WTC11 (cell line): ENCODE measurements at regions not wholly inside any gene's neighbourhood (a gene's known extent, or its start where the extent isn't known, plus 50 kb on each side); places are given as distances from the start of the nearest gene placed in this dataset.

ENCODE experiments used
- ATAC-seq: fragments of 200-7000 bp; cut with Tn5 transposase; 2 replicates; pipeline ENCODE4 v1.10.0; 2021; ENCODE audit warnings: mild to moderate bottlenecking, moderate library complexity
- CTCF ChIA-PET: fragments of 300-600 bp; sonication (Branson Sonifier 250); formaldehyde crosslinking; loops from one replicate; lab custom pipeline; 2021; ENCODE audit warnings: antibody characterized with exemption; lab: Charles Lee
- POLR2A ChIA-PET: fragments of 350-600 bp; sonication (Branson Sonifier 250); formaldehyde crosslinking; loops from one replicate; lab custom pipeline; 2021; ENCODE audit warnings: antibody characterized with exemption; lab: Charles Lee
- DNase-seq: peaks from one replicate; pipeline ENCODE4 v3.0.0; 2021; ENCODE audit warnings: low spot score
- H3K27ac Mint-ChIP-seq: 2 replicates; pipeline ENCODE4 v1.8.0; 2021; ENCODE audit warnings: mixed read lengths
- H3K27me3 Mint-ChIP-seq: 2 replicates; pipeline ENCODE4 v1.8.0; 2021; ENCODE audit warnings: low read depth, mild to moderate bottlenecking, moderate library complexity, mixed read lengths
- H3K36me3 Mint-ChIP-seq: 2 replicates; pipeline ENCODE4 v1.8.0; 2021; ENCODE audit warnings: mixed read lengths
- H3K4me1 Mint-ChIP-seq: 2 replicates; pipeline ENCODE4 v1.8.0; 2022; ENCODE audit warnings: mixed read lengths
- H3K4me3 Mint-ChIP-seq: 2 replicates; pipeline ENCODE4 v1.8.0; 2021; ENCODE audit warnings: mild to moderate bottlenecking, moderate library complexity, mixed read lengths
- H3K9me3 Mint-ChIP-seq: 2 replicates; pipeline ENCODE4 v1.8.0; 2021; ENCODE audit warnings: mixed read lengths
- AFF4 ChIP-seq: sonication (generic); formaldehyde crosslinking; IDR thresholded peaks from 2 replicates; pipeline ENCODE4 v1.8.1; 2023; ENCODE audit warnings: mild to moderate bottlenecking, missing genetic modification reagents, borderline replicate concordance
- ARID4B ChIP-seq: sonication (generic); formaldehyde crosslinking; IDR thresholded peaks from 2 replicates; pipeline ENCODE4 v1.8.0; 2023; ENCODE audit warnings: missing genetic modification reagents, mild to moderate bottlenecking, borderline replicate concordance
- ATF2 ChIP-seq: sonication (generic); formaldehyde crosslinking; IDR thresholded peaks from 2 replicates; pipeline ENCODE4 v1.8.1; 2022; ENCODE audit warnings: low read depth, missing genetic modification reagents, borderline replicate concordance
- CTCF ChIP-seq: fragments of 200-600 bp; IDR thresholded peaks from 2 replicates; pipeline ENCODE4 v1.8.0; 2022; ENCODE audit warnings: antibody characterized with exemption
- E2F5 ChIP-seq: sonication (generic); formaldehyde crosslinking; IDR thresholded peaks from 2 replicates; pipeline ENCODE4 v1.8.1; 2022; ENCODE audit warnings: mild to moderate bottlenecking, moderate library complexity, missing genetic modification reagents
- ETV6 ChIP-seq: sonication (generic); formaldehyde crosslinking; IDR thresholded peaks from 2 replicates; pipeline ENCODE4 v1.8.1; 2022; ENCODE audit warnings: mild to moderate bottlenecking, missing genetic modification reagents
- HMGXB4 ChIP-seq: sonication (generic); formaldehyde crosslinking; IDR thresholded peaks from 2 replicates; pipeline ENCODE4 v1.8.1; 2023; ENCODE audit warnings: mild to moderate bottlenecking, moderate library complexity, missing genetic modification reagents
- PREB ChIP-seq: sonication (generic); formaldehyde crosslinking; IDR thresholded peaks from 2 replicates; pipeline ENCODE4 v1.8.1; 2022; ENCODE audit warnings: mild to moderate bottlenecking, missing genetic modification reagents, moderate library complexity, borderline replicate concordance
- ZNF219 ChIP-seq: sonication (generic); formaldehyde crosslinking; IDR thresholded peaks from 2 replicates; pipeline ENCODE4 v1.8.0; 2023; ENCODE audit warnings: missing genetic modification reagents, mild to moderate bottlenecking, borderline replicate concordance
- ZNF281 ChIP-seq: sonication (generic); formaldehyde crosslinking; IDR thresholded peaks from 2 replicates; pipeline ENCODE4 v1.8.0; 2023; ENCODE audit warnings: mild to moderate bottlenecking, missing genetic modification reagents
- ZNF396 ChIP-seq: fragments of 250-450 bp; sonication (Bioruptor Pico); IDR thresholded peaks from 2 replicates; pipeline ENCODE4 v1.8.0; 2021; ENCODE audit warnings: mild to moderate bottlenecking, moderate library complexity, borderline replicate concordance
- ZNF425 ChIP-seq: fragments of 250-450 bp; sonication (Bioruptor Pico); conservative IDR thresholded peaks from 2 replicates; pipeline ENCODE4 v1.9.0; 2021; ENCODE audit warnings: mild to moderate bottlenecking
- ZNF671 ChIP-seq: fragments of 250-450 bp; sonication (Bioruptor Pico); IDR thresholded peaks from 2 replicates; pipeline ENCODE4 v1.8.0; 2021; ENCODE audit warnings: mild to moderate bottlenecking

GRCh38 chr9:31355159-31355882 is 1029.1 kb upstream of the ACO1 start (continued):
- TF ChIP-seq ARID4B (CRISPR knock-in tag): no peak
- no peak for TF ChIP-seq ZNF671
- TF ChIP-seq ZNF425: no peak
- TF ChIP-seq ZNF281 (CRISPR knock-in tag): no peak
- TF ChIP-seq, all 79 proteins: peak for 0

GRCh38 chr9:31355965-31356364 is 1028.5 kb upstream of the ACO1 start:
- ATAC-seq (no peak), DNase-seq (no peak)
- H3K27ac Mint-ChIP-seq: no peak overlapping the region
- ChIA-PET POLR2A (no interaction called here), CTCF (no interaction called here)
- no peak overlapping the region for H3K4me3 Mint-ChIP-seq
- no peaks in the 10 kb centered on the region for H3K36me3 Mint-ChIP-seq
- H3K9me3 Mint-ChIP-seq: no peaks in the 10 kb centered on the region
- H3K4me1 Mint-ChIP-seq: no peaks in the 10 kb centered on the region
- peaks cover 6% of the 10 kb centered on the region; the same call in 1 of the 2 replicates for H3K27me3 Mint-ChIP-seq
- TF ChIP-seq ATF2 (CRISPR knock-in tag): no peak
- TF ChIP-seq E2F5 (CRISPR knock-in tag): no peak
- no peak for TF ChIP-seq AFF4 (CRISPR knock-in tag)
- TF ChIP-seq ETV6 (CRISPR knock-in tag): no peak
- TF ChIP-seq ZNF219 (CRISPR knock-in tag): no peak
- TF ChIP-seq CTCF: no peak
- no peak for TF ChIP-seq ZNF396 (CRISPR knock-in tag)
- TF ChIP-seq HMGXB4 (CRISPR knock-in tag): no peak
- no peak for TF ChIP-seq PREB (CRISPR knock-in tag)
